Astrocyte (in vitro differentiated cells and primary cell): ENCODE measurements at regions not wholly inside any gene's neighbourhood (a gene's known extent, or its start where the extent isn't known, plus 50 kb on each side); places are given as distances from the start of the nearest gene placed in this dataset.

ENCODE experiments used
- DNase-seq: peaks from one replicate; pipeline ENCODE4 v3.0.0-alpha.2; 2010; ENCODE audit warnings: low read depth
- FAIRE-seq: peaks from 2 replicates; lab custom pipeline; 2011; peaks lifted over from hg19 to GRCh38; lab: Jason Lieb, UNC
- H2AFZ ChIP-seq: 2 replicates; pipeline ENCODE4 v1.6.0; 2012; ENCODE audit warnings: low read depth, low read length, inconsistent platforms
- H3K27ac ChIP-seq: 2 replicates; pipeline ENCODE4 v1.5.1; 2011; ENCODE audit warnings: low read depth, low read length, inconsistent platforms
- H3K27me3 ChIP-seq: 2 replicates; pipeline ENCODE4 v1.6.0; 2011; ENCODE audit warnings: low read length, inconsistent platforms; ENCODE audit not compliant: insufficient read depth
- H3K36me3 ChIP-seq: 2 replicates; pipeline ENCODE4 v1.5.1; 2011; ENCODE audit warnings: low read length, inconsistent platforms; ENCODE audit not compliant: insufficient read depth
- H3K4me1 ChIP-seq: 2 replicates; pipeline ENCODE4 v1.5.1; 2011; ENCODE audit warnings: low read length, inconsistent platforms; ENCODE audit not compliant: insufficient read depth
- H3K4me2 ChIP-seq: 2 replicates; pipeline ENCODE4 v1.6.0; 2012; ENCODE audit warnings: low read length, inconsistent platforms
- H3K4me3 ChIP-seq: 2 replicates; pipeline ENCODE4 v1.5.1; 2011; ENCODE audit warnings: low read depth, mild to moderate bottlenecking, low read length, inconsistent platforms; ENCODE audit not compliant: insufficient read depth
- H3K79me2 ChIP-seq: 2 replicates; pipeline ENCODE4 v1.6.0; 2012; ENCODE audit warnings: mild to moderate bottlenecking, low read length, inconsistent platforms; ENCODE audit not compliant: insufficient read depth
- H3K9ac ChIP-seq: 2 replicates; pipeline ENCODE4 v1.6.0; 2012; ENCODE audit warnings: mild to moderate bottlenecking, low read length, inconsistent platforms
- H3K9me3 ChIP-seq: 2 replicates; pipeline ENCODE4 v1.5.1; 2012; ENCODE audit warnings: low read depth, mild to moderate bottlenecking, low read length, inconsistent platforms; ENCODE audit not compliant: insufficient read depth
- H4K20me1 ChIP-seq: 2 replicates; pipeline ENCODE4 v1.6.0; 2012; ENCODE audit warnings: low read length, inconsistent platforms; ENCODE audit not compliant: insufficient read depth
- H3K27ac Mint-ChIP-seq: one replicate; pipeline ENCODE4 v1.8.0; 2021; ENCODE audit warnings: mild to moderate bottlenecking, mixed read lengths; ENCODE audit not compliant: unreplicated experiment
- H3K27me3 Mint-ChIP-seq: one replicate; pipeline ENCODE4 v1.8.0; 2021; ENCODE audit warnings: low read depth, mixed read lengths; ENCODE audit not compliant: unreplicated experiment
- H3K36me3 Mint-ChIP-seq: one replicate; pipeline ENCODE4 v1.8.0; 2021; ENCODE audit warnings: low read depth, mixed read lengths; ENCODE audit not compliant: unreplicated experiment
- H3K4me1 Mint-ChIP-seq: one replicate; pipeline ENCODE4 v1.8.0; 2021; ENCODE audit warnings: low read depth, mixed read lengths; ENCODE audit not compliant: unreplicated experiment
- H3K4me3 Mint-ChIP-seq: one replicate; pipeline ENCODE4 v1.8.0; 2021; ENCODE audit warnings: mild to moderate bottlenecking, moderate library complexity, mixed read lengths; ENCODE audit not compliant: unreplicated experiment
- H3K9me3 Mint-ChIP-seq: one replicate; pipeline ENCODE4 v1.8.0; 2021; ENCODE audit warnings: mild to moderate bottlenecking, mixed read lengths; ENCODE audit not compliant: unreplicated experiment
- CTCF ChIP-seq: IDR thresholded peaks from 2 replicates; pipeline ENCODE4 v1.5.1; 2011; ENCODE audit warnings: low read depth, mild to moderate bottlenecking, inconsistent platforms, low read length, moderate library complexity; ENCODE audit not compliant: insufficient read depth
- EZH2 ChIP-seq: IDR thresholded peaks from 2 replicates; pipeline ENCODE4 v1.6.1; 2012; ENCODE audit warnings: mild to moderate bottlenecking, low read length, inconsistent platforms; ENCODE audit not compliant: insufficient read depth

GRCh38 chr9:13608451-13608850 is 329.0 kb upstream of the MPDZ start:
- H3K27ac ChIP-seq: no peak overlapping the region
- Mint-ChIP-seq H3K4me1 (peaks cover 19% of the 10 kb centered on the region), H3K27me3 (no peaks in the 10 kb centered on the region), H3K27ac (peak overlapping the region; percentile 84), H3K36me3 (no peaks in the 10 kb centered on the region), H3K4me3 (no peak overlapping the region), H3K9me3 (no peaks in the 10 kb centered on the region)
- H3K36me3 ChIP-seq: no peaks in the 10 kb centered on the region
- TF ChIP-seq EZH2: no peak
- TF ChIP-seq CTCF: no peak
- peaks cover 4% of the 10 kb centered on the region for H3K4me1 ChIP-seq
- peak overlapping the region; percentile 44 for H3K9ac ChIP-seq
- no peaks in the 10 kb centered on the region for H3K9me3 ChIP-seq
- no peak for DNase-seq
- no peaks in the 10 kb centered on the region for H3K79me2 ChIP-seq
- H4K20me1 ChIP-seq: no peaks in the 10 kb centered on the region
- peak overlapping the region; percentile 50 for H3K4me3 ChIP-seq
- H3K4me2 ChIP-seq: peak overlapping the region; percentile 81
- no peaks in the 10 kb centered on the region for H3K27me3 ChIP-seq
- no peak for FAIRE-seq
- peak overlapping the region; percentile 68 for H2AFZ ChIP-seq

GRCh38 chr9:13607481-13608441 is 328.3 kb upstream of the MPDZ start:
- Mint-ChIP-seq H3K27me3 (no peaks in the 10 kb centered on the region), H3K4me1 (peaks cover 19% of the 10 kb centered on the region), H3K27ac (peak overlapping the region; percentile 84), H3K36me3 (no peaks in the 10 kb centered on the region), H3K4me3 (no peak overlapping the region), H3K9me3 (no peaks in the 10 kb centered on the region)
- peak overlapping the region; percentile 50 for H3K4me3 ChIP-seq
- H3K27me3 ChIP-seq: no peaks in the 10 kb centered on the region
- H3K27ac ChIP-seq: no peak overlapping the region
- no peaks in the 10 kb centered on the region for H3K36me3 ChIP-seq
- no peak for DNase-seq
- no peak for FAIRE-seq
- no peaks in the 10 kb centered on the region for H4K20me1 ChIP-seq
- peak overlapping the region; percentile 81 for H3K4me2 ChIP-seq
- H3K79me2 ChIP-seq: no peaks in the 10 kb centered on the region
- TF ChIP-seq CTCF (no peak), EZH2 (no peak)
- H2AFZ ChIP-seq: peak overlapping the region; percentile 68
- peaks cover 4% of the 10 kb centered on the region for H3K4me1 ChIP-seq
- no peaks in the 10 kb centered on the region for H3K9me3 ChIP-seq
- H3K9ac ChIP-seq: peak overlapping the region; percentile 44

- Mint-ChIP-seq H3K9me3 (no peaks in the 10 kb centered on the region), H3K4me1 (peaks cover 19% of the 10 kb centered on the region), H3K4me3 (no peak overlapping the region), H3K27me3 (no peaks in the 10 kb centered on the region), H3K36me3 (no peaks in the 10 kb centered on the region), H3K27ac (no peak overlapping the region)
- Histone ChIP-seq H3K4me3 (no peak overlapping the region), H3K9ac (no peak overlapping the region), H3K27me3 (no peaks in the 10 kb centered on the region), H4K20me1 (no peaks in the 10 kb centered on the region), H3K9me3 (no peaks in the 10 kb centered on the region), H3K79me2 (no peaks in the 10 kb centered on the region), H3K27ac (no peak overlapping the region), H3K4me1 (peaks cover 4% of the 10 kb centered on the region), H3K36me3 (no peaks in the 10 kb centered on the region), H3K4me2 (no peak overlapping the region), H2AFZ (no peak overlapping the region)
- TF ChIP-seq EZH2: no peak
- TF ChIP-seq CTCF: no peak
- FAIRE-seq (no peak), DNase-seq (no peak)
Measured at GRCh38 chr9:13606586-13606985, 327.1 kb upstream of the MPDZ start.
